HepG2 (cell line): ENCODE measurements at regions not wholly inside any gene's neighbourhood (a gene's known extent, or its start where the extent isn't known, plus 50 kb on each side); places are given as distances from the start of the nearest gene placed in this dataset.

ENCODE experiments used
- ATF7-NPFF ChIP-seq: sonication (generic); formaldehyde crosslinking; IDR thresholded peaks from 2 replicates; pipeline ENCODE4 v1.8.1; 2023; ENCODE audit warnings: mild to moderate bottlenecking, low read depth, missing genetic modification reagents, moderate library complexity
- PPARG ChIP-seq: conservative IDR thresholded peaks from 2 replicates; pipeline ENCODE4 v1.6.1; 2016; ENCODE audit warnings: missing biosample characterization, missing genetic modification reagents
- TF ChIP-seq, protein P1 (sequence below), 2 experiments: fragments of 450-650 bp in 1 of 2; sonication (generic) in 1 of 2; formaldehyde crosslinking in 1 of 2; IDR thresholded peaks; 2 replicates each; pipeline versions ENCODE4 v1.6.1 to v1.8.0; 2016 to 2022; ENCODE audit warnings: antibody characterized with exemption in 1 of 2, mild to moderate bottlenecking in 1 of 2, missing genetic modification reagents in 1 of 2
- TF ChIP-seq, protein P2 (sequence below): sonication (generic); formaldehyde crosslinking; IDR thresholded peaks from 2 replicates; pipeline ENCODE4 v1.5.0; 2020; ENCODE audit warnings: missing genetic modification reagents, mild to moderate bottlenecking, borderline replicate concordance

DNA sequence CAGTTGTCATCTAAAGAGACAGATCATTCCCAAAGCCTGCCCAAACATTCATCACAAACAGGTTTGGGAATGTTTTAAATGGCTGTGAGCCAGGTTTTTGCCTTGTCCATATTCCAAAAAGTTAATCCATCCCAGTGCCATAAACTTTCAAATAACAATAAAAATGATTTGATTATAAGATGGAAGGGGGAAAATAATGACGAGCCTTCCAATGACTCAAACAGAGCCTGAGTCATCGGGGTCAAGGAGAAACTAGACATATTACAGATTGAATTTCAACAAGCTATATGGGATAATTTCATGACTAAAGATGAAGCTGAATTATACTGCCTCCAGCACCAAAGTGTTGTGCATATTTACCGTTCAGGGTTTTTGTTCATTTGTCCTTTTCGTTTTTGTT lies 195.8 kb upstream of the PKN2 start (continued):
- TF ChIP-seq, protein P1, sequence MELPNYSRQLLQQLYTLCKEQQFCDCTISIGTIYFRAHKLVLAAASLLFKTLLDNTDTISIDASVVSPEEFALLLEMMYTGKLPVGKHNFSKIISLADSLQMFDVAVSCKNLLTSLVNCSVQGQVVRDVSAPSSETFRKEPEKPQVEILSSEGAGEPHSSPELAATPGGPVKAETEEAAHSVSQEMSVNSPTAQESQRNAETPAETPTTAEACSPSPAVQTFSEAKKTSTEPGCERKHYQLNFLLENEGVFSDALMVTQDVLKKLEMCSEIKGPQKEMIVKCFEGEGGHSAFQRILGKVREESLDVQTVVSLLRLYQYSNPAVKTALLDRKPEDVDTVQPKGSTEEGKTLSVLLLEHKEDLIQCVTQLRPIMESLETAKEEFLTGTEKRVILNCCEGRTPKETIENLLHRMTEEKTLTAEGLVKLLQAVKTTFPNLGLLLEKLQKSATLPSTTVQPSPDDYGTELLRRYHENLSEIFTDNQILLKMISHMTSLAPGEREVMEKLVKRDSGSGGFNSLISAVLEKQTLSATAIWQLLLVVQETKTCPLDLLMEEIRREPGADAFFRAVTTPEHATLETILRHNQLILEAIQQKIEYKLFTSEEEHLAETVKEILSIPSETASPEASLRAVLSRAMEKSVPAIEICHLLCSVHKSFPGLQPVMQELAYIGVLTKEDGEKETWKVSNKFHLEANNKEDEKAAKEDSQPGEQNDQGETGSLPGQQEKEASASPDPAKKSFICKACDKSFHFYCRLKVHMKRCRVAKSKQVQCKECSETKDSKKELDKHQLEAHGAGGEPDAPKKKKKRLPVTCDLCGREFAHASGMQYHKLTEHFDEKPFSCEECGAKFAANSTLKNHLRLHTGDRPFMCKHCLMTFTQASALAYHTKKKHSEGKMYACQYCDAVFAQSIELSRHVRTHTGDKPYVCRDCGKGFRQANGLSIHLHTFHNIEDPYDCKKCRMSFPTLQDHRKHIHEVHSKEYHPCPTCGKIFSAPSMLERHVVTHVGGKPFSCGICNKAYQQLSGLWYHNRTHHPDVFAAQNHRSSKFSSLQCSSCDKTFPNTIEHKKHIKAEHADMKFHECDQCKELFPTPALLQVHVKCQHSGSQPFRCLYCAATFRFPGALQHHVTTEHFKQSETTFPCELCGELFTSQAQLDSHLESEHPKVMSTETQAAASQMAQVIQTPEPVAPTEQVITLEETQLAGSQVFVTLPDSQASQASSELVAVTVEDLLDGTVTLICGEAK (IDR thresholded peaks at IDR 0.05): no peak
- TF ChIP-seq, protein P1 (CRISPR knock-in tag; IDR thresholded peaks at IDR 0.05): no peak
- TF ChIP-seq PPARG (CRISPR knock-in tag) (no peak), ATF7-NPFF (CRISPR knock-in tag) (no peak)
- TF ChIP-seq, protein P2, sequence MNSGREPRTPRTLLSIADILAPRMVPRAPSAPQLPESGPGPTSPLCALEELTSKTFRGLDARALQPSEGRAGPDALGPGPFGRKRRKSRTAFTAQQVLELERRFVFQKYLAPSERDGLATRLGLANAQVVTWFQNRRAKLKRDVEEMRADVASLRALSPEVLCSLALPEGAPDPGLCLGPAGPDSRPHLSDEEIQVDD (CRISPR knock-in tag): no peak
